Mesendoderm (in vitro differentiated cells): ENCODE measurements at regions not wholly inside any gene's neighbourhood (a gene's known extent, or its start where the extent isn't known, plus 50 kb on each side); places are given as distances from the start of the nearest gene placed in this dataset.

Experiments used
- DNase-seq: peaks from one replicate; pipeline ENCODE4 v3.0.0; 2013
- H2AK5ac ChIP-seq: 2 replicates; pipeline ENCODE4 v1.6.1; 2013; ENCODE audit warnings: low read length, inconsistent platforms
- H2BK120ac ChIP-seq: 2 replicates; pipeline ENCODE4 v1.6.1; 2013; ENCODE audit warnings: low read depth, mild to moderate bottlenecking, low read length, moderate library complexity, mixed read lengths
- H2BK15ac ChIP-seq: replicated peaks from 2 replicates; pipeline ENCODE4 v1.6.1; 2013; ENCODE audit warnings: low read depth, mild to moderate bottlenecking, moderate library complexity
- H2BK5ac ChIP-seq: 2 replicates; pipeline ENCODE4 v1.6.1; 2013; ENCODE audit warnings: low read length, inconsistent platforms
- H3K18ac ChIP-seq: 2 replicates; pipeline ENCODE4 v1.6.1; 2013; ENCODE audit warnings: mild to moderate bottlenecking, low read length, mixed read lengths
- H3K23ac ChIP-seq: one replicate; pipeline ENCODE4 v1.6.1; 2013; ENCODE audit warnings: low read length
- H3K27ac ChIP-seq: 2 replicates; pipeline ENCODE4 v1.5.1; 2013; ENCODE audit warnings: low read depth, mild to moderate bottlenecking, inconsistent platforms, low read length, moderate library complexity
- H3K27me3 ChIP-seq: 2 replicates; pipeline ENCODE4 v1.6.1; 2013; ENCODE audit warnings: low read length, control low read depth, mild to moderate bottlenecking, inconsistent platforms; ENCODE audit not compliant: insufficient read depth, poor library complexity
- H3K36me3 ChIP-seq: 2 replicates; pipeline ENCODE4 v1.6.1; 2013; ENCODE audit warnings: low read length, inconsistent platforms; ENCODE audit not compliant: control insufficient read depth, insufficient read depth
- H3K4ac ChIP-seq: one replicate; pipeline ENCODE4 v1.6.1; 2013; ENCODE audit warnings: low read depth, mild to moderate bottlenecking, low read length, moderate library complexity
- H3K4me1 ChIP-seq: 2 replicates; pipeline ENCODE4 v1.6.1; 2013; ENCODE audit warnings: low read depth, low read length, inconsistent platforms; ENCODE audit not compliant: control insufficient read depth
- H3K4me2 ChIP-seq: 2 replicates; pipeline ENCODE4 v1.6.1; 2013; ENCODE audit warnings: low read length
- H3K4me3 ChIP-seq: 2 replicates; pipeline ENCODE4 v1.5.1; 2013; ENCODE audit warnings: mild to moderate bottlenecking, low read length
- H3K56ac ChIP-seq: one replicate; pipeline ENCODE4 v1.6.1; 2013; ENCODE audit warnings: low read length
- H3K79me1 ChIP-seq: 2 replicates; pipeline ENCODE4 v1.6.1; 2013; ENCODE audit warnings: low read length, inconsistent platforms
- H3K79me2 ChIP-seq: 2 replicates; pipeline ENCODE4 v1.6.1; 2013; ENCODE audit warnings: mild to moderate bottlenecking, low read length; ENCODE audit not compliant: control insufficient read depth, insufficient read depth
- H3K9ac ChIP-seq: 2 replicates; pipeline ENCODE4 v1.6.1; 2013; ENCODE audit warnings: low read length, inconsistent platforms
- H4K5ac ChIP-seq: one replicate; pipeline ENCODE4 v1.6.1; 2013; ENCODE audit warnings: low read length
- H4K8ac ChIP-seq: one replicate; pipeline ENCODE4 v1.6.1; 2013; ENCODE audit warnings: low read depth, mild to moderate bottlenecking, control low read depth, low read length, moderate library complexity
- WGBS: extraction: QIAGEN DNeasy Blood & Tissue Kit; methylation state at CpG from one replicate; pipeline ENCODE4 v1.1.7; 2013; ENCODE audit warnings: low lambda C conversion rate, missing lambda C conversion rate; ENCODE audit not compliant: insufficient coverage; ENCODE audit errors: extremely low coverage; 5-methylcytosine and 5-hydroxymethylcytosine counted together

DNA sequence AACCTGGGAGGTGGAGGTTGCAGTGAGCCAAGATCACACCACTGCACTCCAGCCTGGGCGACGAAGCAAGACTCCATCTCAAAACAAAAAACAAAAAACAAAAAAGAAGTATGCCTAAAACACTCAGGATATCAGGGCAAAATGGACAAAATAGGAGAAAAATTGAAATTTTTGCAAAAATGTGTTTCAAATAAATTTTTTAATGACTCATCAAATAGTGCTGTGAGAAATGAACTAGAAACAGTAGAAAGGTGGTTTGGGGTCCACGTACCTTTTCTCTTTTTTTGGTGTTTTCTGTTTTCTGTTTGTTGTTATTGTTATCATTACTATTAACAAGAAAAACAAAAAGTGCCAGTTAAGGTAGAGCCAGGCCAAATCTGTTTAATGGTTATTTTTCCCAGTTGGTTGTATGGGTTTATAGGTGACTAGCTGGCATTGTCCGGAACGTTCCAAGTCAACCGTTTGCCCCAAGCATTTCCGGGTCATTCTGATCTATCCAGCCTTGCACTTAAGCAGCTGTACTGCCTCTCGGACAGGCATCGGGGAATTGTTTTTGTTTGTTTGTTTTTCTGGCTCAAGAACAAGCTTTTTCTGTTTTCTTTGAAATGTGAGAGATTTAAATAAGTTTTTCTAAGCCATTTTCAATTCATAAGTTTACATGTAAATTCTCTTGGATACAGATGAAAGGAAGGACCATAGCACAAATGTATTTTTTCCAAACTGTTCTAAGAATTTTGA lies 157.0 kb upstream of the NEBL start:
- Histone ChIP-seq H3K18ac (no peak overlapping the region), H3K79me2 (no peaks in the 10 kb centered on the region), H2BK5ac (no peak overlapping the region), H4K5ac (no peak overlapping the region), H3K4me3 (no peak overlapping the region), H2BK15ac (no peak overlapping the region), H3K4me2 (no peak overlapping the region), H3K27me3 (no peaks in the 10 kb centered on the region), H3K4me1 (no peaks in the 10 kb centered on the region), H3K56ac (no peak overlapping the region), H2AK5ac (no peak overlapping the region), H4K8ac (no peak overlapping the region), H3K79me1 (no peaks in the 10 kb centered on the region), H3K4ac (no peak overlapping the region), H3K23ac (no peak overlapping the region), H3K36me3 (no peaks in the 10 kb centered on the region), H2BK120ac (no peak overlapping the region), H3K9ac (no peak overlapping the region), H3K27ac (no peak overlapping the region)
- WGBS, result no CpG with 5 or more reads among the region's 9 CpGs
- DNase-seq, result no peak

DNA sequence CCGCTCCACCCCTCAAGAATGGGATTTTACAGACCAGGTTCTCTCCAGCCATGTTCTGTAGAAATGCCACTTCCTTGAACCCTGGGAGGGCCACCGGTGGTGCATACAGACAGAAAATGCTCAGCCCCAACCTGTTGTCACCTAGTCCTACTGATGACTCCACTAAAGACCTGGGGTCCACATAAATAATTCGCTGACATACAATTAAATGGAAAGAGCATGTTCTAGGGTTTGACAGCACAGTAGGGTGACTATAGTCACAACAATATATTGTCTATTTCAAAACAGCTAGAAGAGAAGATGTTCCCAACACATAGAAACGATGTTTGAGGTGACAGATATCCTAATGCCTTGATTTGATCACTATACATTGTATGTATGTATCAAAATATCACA lies 155.6 kb upstream of the NEBL start:
- Histone ChIP-seq H3K4me1 (no peaks in the 10 kb centered on the region), H3K23ac (no peak overlapping the region), H3K4me2 (no peak overlapping the region), H3K9ac (no peak overlapping the region), H2AK5ac (no peak overlapping the region), H4K5ac (no peak overlapping the region), H2BK5ac (no peak overlapping the region), H2BK120ac (no peak overlapping the region), H3K36me3 (no peaks in the 10 kb centered on the region), H4K8ac (no peak overlapping the region), H3K4ac (no peak overlapping the region), H3K4me3 (no peak overlapping the region), H3K56ac (no peak overlapping the region), H3K27me3 (no peaks in the 10 kb centered on the region), H3K79me2 (no peaks in the 10 kb centered on the region), H2BK15ac (no peak overlapping the region), H3K79me1 (no peaks in the 10 kb centered on the region), H3K18ac (no peak overlapping the region), H3K27ac (no peak overlapping the region)
- no CpG with 5 or more reads among the region's 4 CpGs for WGBS
- DNase-seq, result no peak

DNA sequence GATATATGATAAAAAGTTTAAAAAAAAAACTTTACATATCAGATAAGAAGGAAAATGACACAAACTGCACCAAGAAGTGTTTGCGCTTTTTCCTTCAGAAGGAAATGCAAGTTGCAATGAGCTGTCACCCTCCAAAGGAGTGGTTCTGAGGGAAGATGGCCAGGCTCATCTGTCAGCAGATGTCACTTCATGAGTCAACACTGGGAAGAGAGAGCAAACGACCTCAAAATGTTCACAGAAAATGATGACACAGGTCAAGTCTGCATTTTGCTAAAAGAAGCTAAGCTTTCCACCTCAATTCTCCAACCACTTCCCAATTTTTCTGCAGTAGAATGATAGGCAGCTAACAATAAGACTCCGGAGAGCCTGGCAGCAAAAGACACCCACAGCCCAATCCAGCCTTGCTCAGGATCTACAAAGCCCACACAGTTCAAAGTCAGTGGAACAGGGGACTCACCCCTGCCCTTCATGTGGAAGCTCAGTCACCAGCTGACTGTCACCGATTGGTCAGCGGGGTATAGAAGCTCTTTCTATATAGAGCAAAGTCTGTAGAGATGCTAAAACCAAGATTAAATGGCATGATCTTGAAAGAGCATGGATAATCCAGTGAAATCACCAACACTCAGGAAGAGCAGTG lies 155.1 kb upstream of the NEBL start:
- H2BK5ac ChIP-seq, result no peak overlapping the region
- no peak overlapping the region for H3K23ac ChIP-seq
- no peak overlapping the region for H3K27ac ChIP-seq
- no peaks in the 10 kb centered on the region for H3K27me3 ChIP-seq
- no peak overlapping the region for H2BK15ac ChIP-seq
- no CpG with 5 or more reads among the region's 5 CpGs for WGBS
- H3K79me1 ChIP-seq, result no peaks in the 10 kb centered on the region
- no peak overlapping the region for H2BK120ac ChIP-seq
- H3K4me2 ChIP-seq, result no peak overlapping the region
- no peak for DNase-seq
- no peak overlapping the region for H4K5ac ChIP-seq
- no peaks in the 10 kb centered on the region for H3K4me1 ChIP-seq
- no peak overlapping the region for H3K18ac ChIP-seq
- H3K79me2 ChIP-seq, result no peaks in the 10 kb centered on the region
- H2AK5ac ChIP-seq, result no peak overlapping the region
- no peak overlapping the region for H3K56ac ChIP-seq
- H3K4me3 ChIP-seq, result no peak overlapping the region
- H3K4ac ChIP-seq, result no peak overlapping the region
- no peak overlapping the region for H4K8ac ChIP-seq
- no peak overlapping the region for H3K9ac ChIP-seq
- H3K36me3 ChIP-seq, result no peaks in the 10 kb centered on the region

DNA sequence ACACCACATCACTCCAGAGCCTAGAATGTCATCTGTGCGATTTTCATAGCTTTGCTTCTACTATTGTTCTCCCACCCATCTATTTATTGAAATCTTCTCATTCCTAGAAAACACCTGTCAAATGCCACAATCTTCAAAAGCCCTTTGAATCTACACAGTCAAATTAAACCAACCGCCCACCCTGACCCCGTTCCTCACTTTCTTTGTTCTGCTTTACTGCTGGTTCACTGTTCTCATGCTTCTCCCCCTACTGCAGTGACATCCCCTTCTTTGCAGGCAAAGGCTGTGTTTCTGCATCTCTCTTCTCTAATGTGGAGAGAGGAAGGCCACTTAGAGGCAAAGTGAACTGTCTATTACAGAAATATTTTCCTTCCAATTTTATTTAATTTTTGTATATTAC lies 152.4 kb upstream of the NEBL start:
- no peaks in the 10 kb centered on the region for H3K36me3 ChIP-seq
- H3K18ac ChIP-seq, result no peak overlapping the region
- no peak overlapping the region for H4K8ac ChIP-seq
- no peak for DNase-seq
- no peak overlapping the region for H3K23ac ChIP-seq
- H3K27ac ChIP-seq, result no peak overlapping the region
- H3K4ac ChIP-seq, result no peak overlapping the region
- H3K56ac ChIP-seq, result no peak overlapping the region
- no peak overlapping the region for H2BK120ac ChIP-seq
- H2AK5ac ChIP-seq, result no peak overlapping the region
- no peak overlapping the region for H2BK15ac ChIP-seq
- H2BK5ac ChIP-seq, result no peak overlapping the region
- no peak overlapping the region for H4K5ac ChIP-seq
- WGBS, result no CpG with 5 or more reads among the region's 3 CpGs
- H3K27me3 ChIP-seq, result no peaks in the 10 kb centered on the region
- H3K79me1 ChIP-seq, result no peaks in the 10 kb centered on the region
- no peaks in the 10 kb centered on the region for H3K79me2 ChIP-seq
- H3K4me3 ChIP-seq, result no peak overlapping the region
- no peaks in the 10 kb centered on the region for H3K4me1 ChIP-seq
- no peak overlapping the region for H3K4me2 ChIP-seq
- no peak overlapping the region for H3K9ac ChIP-seq

DNA sequence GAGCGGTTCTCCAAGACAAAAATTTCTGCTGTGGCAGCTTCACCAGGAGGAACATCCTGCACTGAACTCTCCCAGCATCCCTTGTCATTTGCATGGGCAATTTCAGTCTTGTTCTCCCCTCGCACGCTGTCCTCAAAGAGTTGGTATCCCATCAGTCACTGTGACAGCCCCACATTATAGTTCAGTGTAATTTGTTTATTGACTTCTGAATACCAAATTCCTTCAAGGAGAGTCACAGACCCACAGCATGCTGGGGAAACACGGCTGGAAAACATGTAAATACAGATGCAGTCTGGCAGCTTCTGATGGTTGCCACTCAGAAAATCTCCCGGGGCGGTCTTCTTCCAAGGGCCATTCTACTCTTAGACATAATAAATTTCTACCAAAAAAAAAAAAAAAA lies 151.0 kb upstream of the NEBL start:
- no peak overlapping the region for H4K8ac ChIP-seq
- H3K79me2 ChIP-seq, result no peaks in the 10 kb centered on the region
- DNase-seq, result peak; percentile 73
- no peaks in the 10 kb centered on the region for H3K27me3 ChIP-seq
- no peak overlapping the region for H2BK15ac ChIP-seq
- H3K56ac ChIP-seq, result no peak overlapping the region
- no peaks in the 10 kb centered on the region for H3K79me1 ChIP-seq
- no peak overlapping the region for H3K9ac ChIP-seq
- no peak overlapping the region for H3K27ac ChIP-seq
- H3K18ac ChIP-seq, result no peak overlapping the region
- H4K5ac ChIP-seq, result no peak overlapping the region
- H3K4me2 ChIP-seq, result no peak overlapping the region
- no peak overlapping the region for H2AK5ac ChIP-seq
- H3K23ac ChIP-seq, result no peak overlapping the region
- no peaks in the 10 kb centered on the region for H3K4me1 ChIP-seq
- no peak overlapping the region for H3K4me3 ChIP-seq
- no CpG with 5 or more reads among the region's 6 CpGs for WGBS
- no peaks in the 10 kb centered on the region for H3K36me3 ChIP-seq
- no peak overlapping the region for H3K4ac ChIP-seq
- H2BK120ac ChIP-seq, result no peak overlapping the region
- no peak overlapping the region for H2BK5ac ChIP-seq

DNA sequence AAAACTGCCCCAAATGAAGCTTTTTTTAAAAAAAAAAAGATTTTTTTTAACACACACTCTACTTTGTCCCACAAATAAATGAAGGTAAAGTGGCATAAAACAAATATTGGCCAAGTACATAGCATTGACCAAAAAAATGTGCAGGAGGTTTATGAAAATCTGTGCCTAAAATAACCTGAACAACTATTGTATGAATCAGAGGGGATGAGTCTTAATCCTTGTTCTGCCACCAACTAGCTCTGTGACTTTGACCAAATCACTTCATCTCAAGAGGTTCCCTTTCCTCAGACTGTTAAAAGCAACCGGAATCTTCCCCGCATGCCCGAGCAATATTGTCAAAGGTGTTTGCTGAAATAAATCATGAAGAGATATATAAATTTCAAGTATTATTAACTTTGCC lies 150.4 kb upstream of the NEBL start:
- Histone ChIP-seq H3K27ac (no peak overlapping the region), H3K4me3 (no peak overlapping the region), H3K18ac (no peak overlapping the region), H2BK15ac (no peak overlapping the region), H3K27me3 (no peaks in the 10 kb centered on the region), H3K4me1 (no peaks in the 10 kb centered on the region), H2BK120ac (no peak overlapping the region), H4K5ac (no peak overlapping the region), H3K36me3 (no peaks in the 10 kb centered on the region), H4K8ac (no peak overlapping the region), H3K4ac (no peak overlapping the region), H3K23ac (no peak overlapping the region), H3K79me1 (no peaks in the 10 kb centered on the region), H3K79me2 (no peaks in the 10 kb centered on the region), H3K9ac (no peak overlapping the region), H3K4me2 (no peak overlapping the region), H2BK5ac (no peak overlapping the region), H3K56ac (no peak overlapping the region), H2AK5ac (no peak overlapping the region)
- no CpG with 5 or more reads among the region's 3 CpGs for WGBS
- DNase-seq, result no peak
